ENCODE measurements at regions not wholly inside any gene's neighbourhood (a gene's known extent, or its start where the extent isn't known, plus 50 kb on each side); places are given as distances from the start of the nearest gene placed in this dataset.

- H3K4me1 Mint-ChIP-seq (ENCODE audit: low read depth): no peaks in the 10 kb centered on the region
- H3K27ac Mint-ChIP-seq: no peak overlapping the region
- H3K9me3 Mint-ChIP-seq: peaks cover 10% of the 10 kb centered on the region
- H3K36me3 Mint-ChIP-seq (ENCODE audit: low read depth): no peaks in the 10 kb centered on the region
- H3K27me3 Mint-ChIP-seq: peaks cover 40% of the 10 kb centered on the region
- H3K4me3 Mint-ChIP-seq: no peak overlapping the region
- no peak for DNase-seq
These were observed 61.4 kb downstream of the TM2D3 start for GRCh38 chr15:101590785-101591184.

GRCh38 chr15:101583284-101583683, 68.9 kb downstream of the TM2D3 start:
- no peaks in the 10 kb centered on the region for H3K36me3 Mint-ChIP-seq (ENCODE audit: low read depth)
- H3K4me3 Mint-ChIP-seq: no peak overlapping the region
- peaks cover 56% of the 10 kb centered on the region for H3K27me3 Mint-ChIP-seq
- no peak overlapping the region for H3K27ac Mint-ChIP-seq
- DNase-seq: no peak
- H3K9me3 Mint-ChIP-seq: peaks cover 3% of the 10 kb centered on the region
- H3K4me1 Mint-ChIP-seq (ENCODE audit: low read depth): no peaks in the 10 kb centered on the region

GRCh38 chr15:101580431-101580830, 71.8 kb downstream of the TM2D3 start:
- Mint-ChIP-seq H3K27me3 (peaks cover 52% of the 10 kb centered on the region), H3K4me1 (ENCODE audit: low read depth) (no peaks in the 10 kb centered on the region), H3K4me3 (no peak overlapping the region), H3K36me3 (ENCODE audit: low read depth) (no peaks in the 10 kb centered on the region), H3K27ac (no peak overlapping the region), H3K9me3 (peaks cover 3% of the 10 kb centered on the region)
- no peak for DNase-seq

- Mint-ChIP-seq H3K4me1 (ENCODE audit: low read depth) (no peaks in the 10 kb centered on the region), H3K36me3 (ENCODE audit: low read depth) (no peaks in the 10 kb centered on the region), H3K4me3 (no peak overlapping the region), H3K27me3 (peaks cover 52% of the 10 kb centered on the region), H3K9me3 (peaks cover 3% of the 10 kb centered on the region), H3K27ac (no peak overlapping the region)
- DNase-seq: no peak
These were observed 72.5 kb downstream of the TM2D3 start for GRCh38 chr15:101579631-101580163.

- Mint-ChIP-seq H3K27ac (no peak overlapping the region), H3K9me3 (no peaks in the 10 kb centered on the region), H3K4me3 (no peak overlapping the region), H3K27me3 (peaks cover 52% of the 10 kb centered on the region), H3K4me1 (ENCODE audit: low read depth) (no peaks in the 10 kb centered on the region), H3K36me3 (ENCODE audit: low read depth) (no peaks in the 10 kb centered on the region)
- DNase-seq: no peak
These were observed 73.7 kb downstream of the TM2D3 start for GRCh38 chr15:101578443-101578894.

DNA sequence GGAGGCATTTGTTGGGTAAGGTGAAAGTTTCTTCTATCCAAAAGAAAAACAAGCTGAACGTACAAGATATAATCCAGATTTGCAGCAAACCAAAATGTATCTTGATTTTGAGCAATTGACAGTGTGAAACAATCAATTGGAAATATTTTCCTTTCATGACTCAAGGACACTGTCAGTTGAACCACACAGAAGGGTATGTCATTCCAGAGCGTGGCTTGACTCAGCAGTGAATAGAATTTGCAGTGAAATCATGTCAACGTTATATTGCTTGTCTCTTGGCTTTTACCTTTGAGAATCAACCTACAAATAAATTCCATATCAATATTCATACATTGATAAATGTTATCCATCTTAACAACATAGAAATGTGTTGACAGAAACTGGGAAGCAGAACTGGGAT, 78.2 kb downstream of the TM2D3 start:
- H3K27me3 Mint-ChIP-seq: peaks cover 21% of the 10 kb centered on the region
- no peaks in the 10 kb centered on the region for H3K9me3 Mint-ChIP-seq
- no peak overlapping the region for H3K4me3 Mint-ChIP-seq
- no peaks in the 10 kb centered on the region for H3K4me1 Mint-ChIP-seq (ENCODE audit: low read depth)
- DNase-seq: no peak
- H3K27ac Mint-ChIP-seq: no peak overlapping the region
- no peaks in the 10 kb centered on the region for H3K36me3 Mint-ChIP-seq (ENCODE audit: low read depth)

DNA sequence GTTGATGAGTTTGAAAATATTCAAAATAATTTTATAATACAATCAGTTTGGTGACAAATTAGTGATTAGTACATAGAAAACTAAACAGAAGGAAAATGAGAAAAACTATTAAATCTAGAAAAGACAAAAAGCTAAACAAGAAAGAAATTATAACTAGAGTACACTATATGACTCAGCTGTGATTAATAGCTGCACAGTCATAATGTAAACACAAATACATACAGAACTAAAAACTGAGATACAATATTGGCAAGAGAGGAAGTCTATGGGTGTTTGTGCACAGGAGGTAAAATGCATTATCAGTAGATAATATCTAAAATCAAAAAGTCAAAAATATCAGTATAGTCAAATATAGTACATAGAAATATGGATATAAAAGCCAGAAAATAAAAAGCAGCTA, 80.7 kb upstream of the PCSK6 start:
- no peak overlapping the region for H3K27ac Mint-ChIP-seq
- H3K9me3 Mint-ChIP-seq: no peaks in the 10 kb centered on the region
- no peaks in the 10 kb centered on the region for H3K4me1 Mint-ChIP-seq (ENCODE audit: low read depth)
- H3K27me3 Mint-ChIP-seq: peaks cover 23% of the 10 kb centered on the region
- no peak overlapping the region for H3K4me3 Mint-ChIP-seq
- no peaks in the 10 kb centered on the region for H3K36me3 Mint-ChIP-seq (ENCODE audit: low read depth)
- DNase-seq: no peak

- H3K27me3 Mint-ChIP-seq: peaks cover 29% of the 10 kb centered on the region
- H3K4me3 Mint-ChIP-seq: no peak overlapping the region
- no peaks in the 10 kb centered on the region for H3K36me3 Mint-ChIP-seq (ENCODE audit: low read depth)
- no peaks in the 10 kb centered on the region for H3K9me3 Mint-ChIP-seq
- H3K27ac Mint-ChIP-seq: no peak overlapping the region
- H3K4me1 Mint-ChIP-seq (ENCODE audit: low read depth): no peaks in the 10 kb centered on the region
- DNase-seq: no peak
These were observed 79.5 kb upstream of the PCSK6 start for GRCh38 chr15:101568821-101569555.

DNA sequence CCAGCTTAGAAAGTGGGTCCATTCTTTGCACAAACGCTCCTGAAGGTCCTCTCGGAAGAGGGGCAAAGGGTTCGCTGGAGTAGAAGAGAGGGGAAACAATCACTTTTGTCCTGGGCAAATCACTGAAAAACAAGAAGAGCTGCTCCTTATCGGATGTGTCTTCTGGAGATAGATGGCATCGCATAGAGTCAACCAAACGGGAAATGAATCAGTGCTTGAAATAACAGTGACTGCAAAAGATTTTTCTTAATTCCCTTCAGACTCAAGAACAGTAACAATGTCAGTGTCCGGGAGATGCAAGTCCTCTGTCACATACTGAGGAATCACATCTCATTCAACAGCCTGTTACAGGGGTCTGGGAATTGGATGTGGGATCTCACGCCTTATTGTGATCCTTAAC, 78.8 kb upstream of the PCSK6 start:
- H3K27ac Mint-ChIP-seq: no peak overlapping the region
- H3K9me3 Mint-ChIP-seq: no peaks in the 10 kb centered on the region
- no peak for DNase-seq
- no peaks in the 10 kb centered on the region for H3K4me1 Mint-ChIP-seq (ENCODE audit: low read depth)
- H3K4me3 Mint-ChIP-seq: no peak overlapping the region
- H3K27me3 Mint-ChIP-seq: peaks cover 29% of the 10 kb centered on the region
- H3K36me3 Mint-ChIP-seq (ENCODE audit: low read depth): no peaks in the 10 kb centered on the region

DNA sequence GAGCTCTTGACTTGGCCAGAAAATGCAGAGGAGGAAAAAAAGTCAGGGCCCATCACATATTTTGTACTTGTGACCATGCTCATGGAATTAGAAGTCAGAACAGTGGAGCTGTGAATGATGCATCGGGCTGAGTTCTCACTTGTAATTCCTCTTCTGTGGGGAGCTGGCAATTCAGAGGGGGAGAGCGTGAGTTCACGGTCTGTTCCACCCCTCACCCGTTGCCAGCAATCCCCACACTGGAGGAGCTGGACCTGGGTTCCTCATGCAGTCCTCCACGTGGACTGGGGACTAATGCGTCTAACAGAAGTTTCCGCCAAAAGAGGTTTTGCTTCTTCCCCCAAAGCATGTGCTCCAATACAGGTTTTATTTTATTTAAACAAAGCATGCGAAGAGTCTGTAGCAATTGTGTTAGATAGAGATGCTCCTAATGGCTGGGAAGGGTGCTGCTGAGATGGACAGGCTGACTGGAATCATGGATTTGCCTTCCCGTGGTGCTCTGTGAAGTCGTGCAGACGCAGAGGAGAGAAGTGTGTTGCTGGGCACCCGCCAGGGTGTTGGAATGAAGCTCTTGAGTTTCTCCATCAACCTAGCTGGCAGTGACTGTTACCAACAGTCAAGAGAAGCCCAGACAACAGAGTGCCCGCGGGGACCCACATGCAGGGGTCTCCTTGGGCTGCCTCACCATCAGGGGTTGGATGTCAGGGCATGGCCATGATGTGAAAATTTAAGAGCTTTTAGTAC, 77.4 kb upstream of the PCSK6 start:
- no peaks in the 10 kb centered on the region for H3K4me1 Mint-ChIP-seq (ENCODE audit: low read depth)
- H3K27ac Mint-ChIP-seq: no peak overlapping the region
- H3K4me3 Mint-ChIP-seq: no peak overlapping the region
- peaks cover 29% of the 10 kb centered on the region for H3K27me3 Mint-ChIP-seq
- no peaks in the 10 kb centered on the region for H3K36me3 Mint-ChIP-seq (ENCODE audit: low read depth)
- H3K9me3 Mint-ChIP-seq: no peaks in the 10 kb centered on the region
- DNase-seq: no peak

DNA sequence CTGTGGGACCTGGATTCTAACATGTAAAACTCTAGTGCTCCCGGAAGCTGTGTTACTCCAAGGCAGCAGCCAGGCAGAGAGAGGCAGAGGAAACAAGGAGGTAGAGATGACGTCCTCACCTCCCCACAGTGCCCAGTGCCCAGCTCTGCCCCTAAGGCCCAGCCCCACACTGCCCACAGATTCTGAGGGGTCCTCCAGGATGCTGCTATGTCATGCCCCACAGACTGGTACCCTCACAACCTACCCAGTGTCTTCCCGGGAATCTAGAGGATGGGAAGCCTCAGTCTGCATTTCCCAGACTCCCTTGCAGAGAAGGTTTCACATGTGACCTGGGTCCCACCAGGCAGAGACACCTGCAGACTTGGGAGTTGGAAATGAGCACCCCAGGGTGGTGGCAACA, 75.9 kb upstream of the PCSK6 start:
- Mint-ChIP-seq H3K27me3 (peaks cover 32% of the 10 kb centered on the region), H3K27ac (no peak overlapping the region), H3K4me1 (ENCODE audit: low read depth) (no peaks in the 10 kb centered on the region), H3K4me3 (no peak overlapping the region), H3K36me3 (ENCODE audit: low read depth) (no peaks in the 10 kb centered on the region), H3K9me3 (no peaks in the 10 kb centered on the region)
- no peak for DNase-seq

GRCh38 chr15:101563176-101563796, 73.8 kb upstream of the PCSK6 start:
- no peak overlapping the region for H3K27ac Mint-ChIP-seq
- no peaks in the 10 kb centered on the region for H3K9me3 Mint-ChIP-seq
- DNase-seq: no peak
- H3K27me3 Mint-ChIP-seq: peaks cover 42% of the 10 kb centered on the region
- H3K4me3 Mint-ChIP-seq: no peak overlapping the region
- no peaks in the 10 kb centered on the region for H3K36me3 Mint-ChIP-seq (ENCODE audit: low read depth)
- H3K4me1 Mint-ChIP-seq (ENCODE audit: low read depth): no peaks in the 10 kb centered on the region

GRCh38 chr15:101562428-101563059, 73.0 kb upstream of the PCSK6 start:
- Mint-ChIP-seq H3K27ac (no peak overlapping the region), H3K9me3 (no peaks in the 10 kb centered on the region), H3K4me1 (ENCODE audit: low read depth) (no peaks in the 10 kb centered on the region), H3K4me3 (no peak overlapping the region), H3K27me3 (peaks cover 45% of the 10 kb centered on the region), H3K36me3 (ENCODE audit: low read depth) (no peaks in the 10 kb centered on the region)
- DNase-seq: no peak

DNA sequence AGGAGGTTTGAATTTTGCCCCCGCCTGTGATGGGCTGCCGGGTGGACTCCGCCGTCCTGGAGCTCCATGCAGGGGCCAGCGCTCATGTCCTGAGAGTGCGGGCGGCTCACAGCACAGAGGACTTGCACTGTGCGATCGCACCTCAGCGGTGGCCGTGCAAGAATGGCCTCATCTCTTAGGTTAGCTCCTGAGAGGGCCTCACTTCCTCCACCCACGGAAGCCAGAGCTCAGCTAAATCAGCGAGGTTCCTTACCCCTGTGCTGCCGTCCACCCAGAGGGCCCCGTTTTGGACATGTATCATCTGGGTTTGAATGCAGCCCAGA, 72.0 kb upstream of the PCSK6 start:
- Mint-ChIP-seq H3K4me1 (ENCODE audit: low read depth) (no peaks in the 10 kb centered on the region), H3K9me3 (no peaks in the 10 kb centered on the region), H3K36me3 (ENCODE audit: low read depth) (no peaks in the 10 kb centered on the region), H3K27ac (no peak overlapping the region), H3K4me3 (no peak overlapping the region), H3K27me3 (peaks cover 37% of the 10 kb centered on the region)
- no peak for DNase-seq
